Astrocyte (in vitro differentiated cells and primary cell): ENCODE measurements at regions not wholly inside any gene's neighbourhood (a gene's known extent, or its start where the extent isn't known, plus 50 kb on each side); places are given as distances from the start of the nearest gene placed in this dataset.

Experiments
- DNase-seq: peaks from one replicate; pipeline ENCODE4 v3.0.0-alpha.2; 2010; ENCODE audit warnings: low read depth
- FAIRE-seq: peaks from 2 replicates; lab custom pipeline; 2011; peaks lifted over from hg19 to GRCh38; lab: Jason Lieb, UNC
- H2AFZ ChIP-seq: 2 replicates; pipeline ENCODE4 v1.6.0; 2012; ENCODE audit warnings: low read depth, low read length, inconsistent platforms
- H3K27ac ChIP-seq: 2 replicates; pipeline ENCODE4 v1.5.1; 2011; ENCODE audit warnings: low read depth, low read length, inconsistent platforms
- H3K27me3 ChIP-seq: 2 replicates; pipeline ENCODE4 v1.6.0; 2011; ENCODE audit warnings: low read length, inconsistent platforms; ENCODE audit not compliant: insufficient read depth
- H3K36me3 ChIP-seq: 2 replicates; pipeline ENCODE4 v1.5.1; 2011; ENCODE audit warnings: low read length, inconsistent platforms; ENCODE audit not compliant: insufficient read depth
- H3K4me1 ChIP-seq: 2 replicates; pipeline ENCODE4 v1.5.1; 2011; ENCODE audit warnings: low read length, inconsistent platforms; ENCODE audit not compliant: insufficient read depth
- H3K4me2 ChIP-seq: 2 replicates; pipeline ENCODE4 v1.6.0; 2012; ENCODE audit warnings: low read length, inconsistent platforms
- H3K4me3 ChIP-seq: 2 replicates; pipeline ENCODE4 v1.5.1; 2011; ENCODE audit warnings: low read depth, mild to moderate bottlenecking, low read length, inconsistent platforms; ENCODE audit not compliant: insufficient read depth
- H3K79me2 ChIP-seq: 2 replicates; pipeline ENCODE4 v1.6.0; 2012; ENCODE audit warnings: mild to moderate bottlenecking, low read length, inconsistent platforms; ENCODE audit not compliant: insufficient read depth
- H3K9ac ChIP-seq: 2 replicates; pipeline ENCODE4 v1.6.0; 2012; ENCODE audit warnings: mild to moderate bottlenecking, low read length, inconsistent platforms
- H3K9me3 ChIP-seq: 2 replicates; pipeline ENCODE4 v1.5.1; 2012; ENCODE audit warnings: low read depth, mild to moderate bottlenecking, low read length, inconsistent platforms; ENCODE audit not compliant: insufficient read depth
- H4K20me1 ChIP-seq: 2 replicates; pipeline ENCODE4 v1.6.0; 2012; ENCODE audit warnings: low read length, inconsistent platforms; ENCODE audit not compliant: insufficient read depth
- H3K27ac Mint-ChIP-seq: one replicate; pipeline ENCODE4 v1.8.0; 2021; ENCODE audit warnings: mild to moderate bottlenecking, mixed read lengths; ENCODE audit not compliant: unreplicated experiment
- H3K27me3 Mint-ChIP-seq: one replicate; pipeline ENCODE4 v1.8.0; 2021; ENCODE audit warnings: low read depth, mixed read lengths; ENCODE audit not compliant: unreplicated experiment
- H3K36me3 Mint-ChIP-seq: one replicate; pipeline ENCODE4 v1.8.0; 2021; ENCODE audit warnings: low read depth, mixed read lengths; ENCODE audit not compliant: unreplicated experiment
- H3K4me1 Mint-ChIP-seq: one replicate; pipeline ENCODE4 v1.8.0; 2021; ENCODE audit warnings: low read depth, mixed read lengths; ENCODE audit not compliant: unreplicated experiment
- H3K4me3 Mint-ChIP-seq: one replicate; pipeline ENCODE4 v1.8.0; 2021; ENCODE audit warnings: mild to moderate bottlenecking, moderate library complexity, mixed read lengths; ENCODE audit not compliant: unreplicated experiment
- H3K9me3 Mint-ChIP-seq: one replicate; pipeline ENCODE4 v1.8.0; 2021; ENCODE audit warnings: mild to moderate bottlenecking, mixed read lengths; ENCODE audit not compliant: unreplicated experiment
- CTCF ChIP-seq: IDR thresholded peaks from 2 replicates; pipeline ENCODE4 v1.5.1; 2011; ENCODE audit warnings: low read depth, mild to moderate bottlenecking, inconsistent platforms, low read length, moderate library complexity; ENCODE audit not compliant: insufficient read depth
- EZH2 ChIP-seq: IDR thresholded peaks from 2 replicates; pipeline ENCODE4 v1.6.1; 2012; ENCODE audit warnings: mild to moderate bottlenecking, low read length, inconsistent platforms; ENCODE audit not compliant: insufficient read depth

GRCh38 chr11:32032052-32032451 lies 58.8 kb upstream of the RCN1 start:
- no peaks in the 10 kb centered on the region for H3K36me3 ChIP-seq
- H3K4me1 ChIP-seq, result peaks cover 12% of the 10 kb centered on the region
- Mint-ChIP-seq H3K9me3 (no peaks in the 10 kb centered on the region), H3K27ac (no peak overlapping the region), H3K4me1 (peaks cover 32% of the 10 kb centered on the region), H3K27me3 (no peaks in the 10 kb centered on the region), H3K36me3 (no peaks in the 10 kb centered on the region), H3K4me3 (no peak overlapping the region)
- no peak overlapping the region for H3K4me3 ChIP-seq
- H3K9ac ChIP-seq, result no peak overlapping the region
- no peaks in the 10 kb centered on the region for H3K79me2 ChIP-seq
- TF ChIP-seq CTCF (no peak), EZH2 (no peak)
- no peak for DNase-seq
- H3K9me3 ChIP-seq, result no peaks in the 10 kb centered on the region
- H4K20me1 ChIP-seq, result no peaks in the 10 kb centered on the region
- FAIRE-seq, result no peak
- H3K27me3 ChIP-seq, result no peaks in the 10 kb centered on the region
- no peak overlapping the region for H2AFZ ChIP-seq
- H3K27ac ChIP-seq, result no peak overlapping the region
- H3K4me2 ChIP-seq, result no peak overlapping the region

DNA sequence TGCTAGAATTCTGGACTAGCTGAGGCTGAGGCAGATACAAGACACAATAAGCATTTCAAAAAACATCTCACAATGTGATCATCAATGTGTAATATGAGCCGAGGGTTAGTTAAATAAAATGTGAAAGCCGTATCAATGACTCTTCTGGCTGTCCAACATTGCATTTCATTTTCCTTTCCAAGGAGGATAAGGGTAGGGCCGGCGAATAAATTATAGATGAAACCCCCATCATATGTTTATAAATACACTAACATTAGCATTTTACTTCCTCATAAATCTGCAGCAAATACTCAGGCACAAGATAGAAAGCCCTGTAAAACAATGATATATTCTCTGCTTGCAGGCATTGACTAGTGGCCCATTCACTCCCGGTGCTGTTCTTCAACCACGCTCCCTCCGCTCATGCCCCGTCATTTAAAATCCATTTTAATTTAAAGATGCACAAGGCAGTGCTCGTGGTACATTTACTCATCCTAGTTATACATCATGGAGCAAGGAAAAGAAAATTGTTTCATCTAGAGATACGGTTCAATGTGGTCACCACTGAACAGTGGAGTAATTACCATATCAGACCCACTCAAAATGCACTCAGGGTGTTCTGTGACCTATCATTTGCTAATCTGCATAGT lies 59.9 kb upstream of the RCN1 start:
- no peaks in the 10 kb centered on the region for H3K9me3 ChIP-seq
- no peak overlapping the region for H3K27ac ChIP-seq
- no peaks in the 10 kb centered on the region for H3K27me3 Mint-ChIP-seq
- peaks cover 12% of the 10 kb centered on the region for H3K4me1 ChIP-seq
- no peaks in the 10 kb centered on the region for H3K36me3 Mint-ChIP-seq
- TF ChIP-seq EZH2, result no peak
- TF ChIP-seq CTCF, result no peak
- H3K4me3 ChIP-seq, result no peak overlapping the region
- no peak for FAIRE-seq
- H3K4me3 Mint-ChIP-seq, result no peak overlapping the region
- no peak for DNase-seq
- no peaks in the 10 kb centered on the region for H4K20me1 ChIP-seq
- H2AFZ ChIP-seq, result no peak overlapping the region
- no peak overlapping the region for H3K4me2 ChIP-seq
- H3K4me1 Mint-ChIP-seq, result peaks cover 32% of the 10 kb centered on the region
- no peaks in the 10 kb centered on the region for H3K9me3 Mint-ChIP-seq
- H3K27ac Mint-ChIP-seq, result no peak overlapping the region
- H3K79me2 ChIP-seq, result no peaks in the 10 kb centered on the region
- no peaks in the 10 kb centered on the region for H3K36me3 ChIP-seq
- H3K27me3 ChIP-seq, result no peaks in the 10 kb centered on the region
- H3K9ac ChIP-seq, result no peak overlapping the region

DNA sequence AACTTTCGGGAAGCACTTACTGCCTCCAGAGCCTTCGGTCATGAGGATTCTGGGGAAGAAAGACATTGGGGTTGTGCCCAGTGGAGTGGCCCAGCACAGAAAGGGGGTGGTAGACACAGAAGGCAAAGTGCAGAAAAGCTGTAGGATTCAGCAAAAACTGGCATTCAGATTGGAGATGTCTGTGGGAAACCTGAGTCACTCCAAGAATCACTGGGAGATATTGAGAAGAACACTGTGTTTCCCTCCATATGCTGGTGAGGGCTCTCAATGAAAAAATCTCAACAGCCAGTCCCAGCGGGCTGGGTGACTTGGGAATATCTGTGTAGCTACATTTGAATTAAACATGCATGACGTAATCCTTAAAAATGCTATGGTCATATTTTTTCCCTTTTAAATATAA lies 61.2 kb upstream of the RCN1 start:
- Histone ChIP-seq H3K9me3 (no peaks in the 10 kb centered on the region), H3K4me2 (no peak overlapping the region), H3K27me3 (no peaks in the 10 kb centered on the region), H3K36me3 (no peaks in the 10 kb centered on the region), H3K27ac (no peak overlapping the region), H3K9ac (no peak overlapping the region), H4K20me1 (no peaks in the 10 kb centered on the region), H3K4me1 (peaks cover 12% of the 10 kb centered on the region), H2AFZ (no peak overlapping the region), H3K79me2 (no peaks in the 10 kb centered on the region), H3K4me3 (no peak overlapping the region)
- H3K9me3 Mint-ChIP-seq, result no peaks in the 10 kb centered on the region
- TF ChIP-seq CTCF, result no peak
- TF ChIP-seq EZH2, result no peak
- peak overlapping the region; percentile 7 for H3K4me3 Mint-ChIP-seq
- FAIRE-seq (no peak), DNase-seq (peak; percentile 8)
- H3K27ac Mint-ChIP-seq, result peak overlapping the region; percentile 16
- H3K36me3 Mint-ChIP-seq, result no peaks in the 10 kb centered on the region
- peaks cover 28% of the 10 kb centered on the region for H3K4me1 Mint-ChIP-seq
- H3K27me3 Mint-ChIP-seq, result no peaks in the 10 kb centered on the region
